IPS-18c (cell line): ENCODE measurements at regions not wholly inside any gene's neighbourhood (a gene's known extent, or its start where the extent isn't known, plus 50 kb on each side); places are given as distances from the start of the nearest gene placed in this dataset.

Experiments used
- H3K4me3 ChIP-seq: 2 replicates; pipeline ENCODE4 v1.7.0; 2013; ENCODE audit warnings: low read depth, mild to moderate bottlenecking, low read length, moderate library complexity; ENCODE audit not compliant: insufficient read depth
- H3K9me3 ChIP-seq: one replicate; pipeline ENCODE4 v1.6.1; 2013; ENCODE audit warnings: mild to moderate bottlenecking, low read length, moderate library complexity; ENCODE audit not compliant: control insufficient read depth, insufficient read depth

GRCh38 chr20:57795342-57795697 is 85.5 kb upstream of the PMEPA1 start:
- Histone ChIP-seq H3K9me3 (no peaks in the 10 kb centered on the region), H3K4me3 (no peak overlapping the region)

- H3K9me3 ChIP-seq = no peaks in the 10 kb centered on the region
- H3K4me3 ChIP-seq = no peak overlapping the region
Observed at GRCh38 chr20:57794600-57795341, 85.0 kb upstream of the PMEPA1 start.

- no peak overlapping the region for H3K4me3 ChIP-seq
- no peaks in the 10 kb centered on the region for H3K9me3 ChIP-seq
Observed at GRCh38 chr20:57794036-57794435, 84.2 kb upstream of the PMEPA1 start.

- H3K9me3 ChIP-seq = no peaks in the 10 kb centered on the region
- no peak overlapping the region for H3K4me3 ChIP-seq
Observed at GRCh38 chr20:57793421-57793820, 83.6 kb upstream of the PMEPA1 start.

GRCh38 chr20:57792386-57793080 is 82.7 kb upstream of the PMEPA1 start:
- H3K4me3 ChIP-seq = no peak overlapping the region
- no peaks in the 10 kb centered on the region for H3K9me3 ChIP-seq

GRCh38 chr20:57791966-57792365 is 82.2 kb upstream of the PMEPA1 start:
- Histone ChIP-seq H3K9me3 (no peaks in the 10 kb centered on the region), H3K4me3 (no peak overlapping the region)

- Histone ChIP-seq H3K4me3 (no peak overlapping the region), H3K9me3 (no peaks in the 10 kb centered on the region)
Observed at GRCh38 chr20:57791178-57791962, 81.6 kb upstream of the PMEPA1 start.

- H3K4me3 ChIP-seq = no peak overlapping the region
- H3K9me3 ChIP-seq = no peaks in the 10 kb centered on the region
Observed at GRCh38 chr20:57790176-57790575, 80.4 kb upstream of the PMEPA1 start.

- H3K4me3 ChIP-seq = no peak overlapping the region
- no peaks in the 10 kb centered on the region for H3K9me3 ChIP-seq
Observed at GRCh38 chr20:57788936-57789613, 79.3 kb upstream of the PMEPA1 start.

- H3K4me3 ChIP-seq = no peak overlapping the region
Observed at GRCh38 chr20:57787990-57788781, 78.4 kb upstream of the PMEPA1 start.

GRCh38 chr20:57787151-57787989 is 77.6 kb upstream of the PMEPA1 start:
- Histone ChIP-seq H3K9me3 (no peaks in the 10 kb centered on the region), H3K4me3 (no peak overlapping the region)

More at GRCh38 chr20:57787990-57788781, 78.4 kb upstream of the PMEPA1 start:
- no peaks in the 10 kb centered on the region for H3K9me3 ChIP-seq

GRCh38 chr20:57786304-57786932 is 76.6 kb upstream of the PMEPA1 start:
- Histone ChIP-seq H3K9me3 (no peaks in the 10 kb centered on the region), H3K4me3 (no peak overlapping the region)

- Histone ChIP-seq H3K4me3 (no peak overlapping the region), H3K9me3 (no peaks in the 10 kb centered on the region)
Observed at GRCh38 chr20:57785720-57786119, 75.9 kb upstream of the PMEPA1 start.

GRCh38 chr20:57785061-57785460 is 75.2 kb upstream of the PMEPA1 start:
- Histone ChIP-seq H3K9me3 (no peaks in the 10 kb centered on the region), H3K4me3 (no peak overlapping the region)

GRCh38 chr20:57783956-57784837 is 74.4 kb upstream of the PMEPA1 start:
- H3K4me3 ChIP-seq = no peak overlapping the region
- no peaks in the 10 kb centered on the region for H3K9me3 ChIP-seq
